ENCODE measurements at regions not wholly inside any gene's neighbourhood (a gene's known extent, or its start where the extent isn't known, plus 50 kb on each side); places are given as distances from the start of the nearest gene placed in this dataset.

GRCh38 chr4:81990898-81991297 lies 382.9 kb downstream of the HNRNPD start:
- DNase-seq: no peak

GRCh38 chr4:81990211-81990610 lies 383.6 kb downstream of the HNRNPD start:
- no peak for DNase-seq

GRCh38 chr4:81989202-81989601 lies 384.6 kb downstream of the HNRNPD start:
- no peak for DNase-seq

GRCh38 chr4:81988178-81988577 lies 385.6 kb downstream of the HNRNPD start:
- DNase-seq: no peak

GRCh38 chr4:81984746-81985145 lies 389.0 kb downstream of the HNRNPD start:
- no peak for DNase-seq

GRCh38 chr4:81982846-81983540 lies 390.8 kb downstream of the HNRNPD start:
- no peak for DNase-seq

GRCh38 chr4:81981218-81981617 lies 392.6 kb downstream of the HNRNPD start:
- DNase-seq: no peak

GRCh38 chr4:81974523-81974922 lies 399.3 kb downstream of the HNRNPD start:
- no peak for DNase-seq

GRCh38 chr4:81971637-81972381 lies 402.0 kb downstream of the HNRNPD start:
- no peak for DNase-seq

- no peak for DNase-seq
Measured at GRCh38 chr4:81971061-81971460, 402.7 kb downstream of the HNRNPD start.

GRCh38 chr4:81970454-81970853 lies 403.3 kb downstream of the HNRNPD start:
- no peak for DNase-seq

- no peak for DNase-seq
Measured at GRCh38 chr4:81966676-81967075, 407.1 kb downstream of the HNRNPD start.

GRCh38 chr4:81965911-81966310 lies 407.9 kb downstream of the HNRNPD start:
- DNase-seq: no peak

GRCh38 chr4:81965454-81965853 lies 408.3 kb downstream of the HNRNPD start:
- no peak for DNase-seq

GRCh38 chr4:81963763-81964020 lies 410.1 kb downstream of the HNRNPD start:
- no peak for DNase-seq

- DNase-seq: no peak
Measured at GRCh38 chr4:81963015-81963762, 410.6 kb downstream of the HNRNPD start.

GRCh38 chr4:81960961-81961360 lies 412.8 kb downstream of the HNRNPD start:
- no peak for DNase-seq

GRCh38 chr4:81954271-81954670 lies 419.5 kb downstream of the HNRNPD start:
- no peak for DNase-seq

- no peak for DNase-seq
Measured at GRCh38 chr4:81951891-81952455, 421.8 kb downstream of the HNRNPD start.

GRCh38 chr4:81946996-81947395 lies 426.8 kb downstream of the HNRNPD start:
- DNase-seq: no peak

GRCh38 chr4:81930506-81931238 lies 443.1 kb downstream of the HNRNPD start:
- DNase-seq: no peak

- DNase-seq: no peak
Measured at GRCh38 chr4:81923140-81923539, 450.7 kb downstream of the HNRNPD start.

- DNase-seq: no peak
Measured at GRCh38 chr4:81922313-81922712, 450.6 kb upstream of the RASGEF1B start.

Measured in CD4-positive, alpha-beta T cell treated with Interleukin-12 subunit alpha and Interleukin-12 subunit beta, for 1 hour (primary cell).